ACC112 (cell line): ENCODE measurements at regions not wholly inside any gene's neighbourhood (a gene's known extent, or its start where the extent isn't known, plus 50 kb on each side); places are given as distances from the start of the nearest gene placed in this dataset.
"Not testable (repeated sequence)": the region's sequence is repeated elsewhere in the genome, so short reads cannot be mapped to it uniquely, and the experiment has no call there.

ENCODE experiments used
- H2AFZ ChIP-seq: fragments of 200-600 bp; sonication (generic); one replicate; pipeline ENCODE4 v1.6.0; 2017; ENCODE audit warnings: antibody characterized with exemption, low read length; ENCODE audit not compliant: unreplicated experiment
- H3K27ac ChIP-seq: fragments of 200-600 bp; sonication (generic); 2 replicates; pipeline ENCODE4 v1.5.1; 2014; ENCODE audit warnings: low read depth, mild to moderate bottlenecking, antibody characterized with exemption, low read length, moderate library complexity
- H3K27me3 ChIP-seq: fragments of 200-600 bp; sonication (generic); 2 replicates; pipeline ENCODE4 v1.6.1; 2014; ENCODE audit warnings: mild to moderate bottlenecking, antibody characterized with exemption, low read length, moderate library complexity, mixed read lengths; ENCODE audit not compliant: insufficient read depth
- H3K36me3 ChIP-seq: fragments of 200-600 bp; sonication (generic); 2 replicates; pipeline ENCODE4 v1.6.1; 2016; ENCODE audit warnings: mild to moderate bottlenecking, antibody characterized with exemption, low read length, moderate library complexity, mixed read lengths; ENCODE audit not compliant: insufficient read depth
- H3K4me1 ChIP-seq: fragments of 200-600 bp; sonication (generic); one replicate; pipeline ENCODE4 v1.6.1; 2016; ENCODE audit warnings: low read length, mixed read lengths; ENCODE audit not compliant: insufficient read depth, unreplicated experiment, control insufficient read depth
- H3K4me3 ChIP-seq: fragments of 200-600 bp; sonication (generic); 2 replicates; pipeline ENCODE4 v1.5.1; 2014; ENCODE audit warnings: mild to moderate bottlenecking, low read depth, low read length
- H3K79me2 ChIP-seq: fragments of 200-600 bp; sonication (generic); one replicate; pipeline ENCODE4 v1.6.0; 2016; ENCODE audit warnings: low read length; ENCODE audit not compliant: control insufficient read depth, unreplicated experiment, insufficient read depth

- Histone ChIP-seq H3K27me3 (no peaks in the 10 kb centered on the region), H3K36me3 (no peaks in the 10 kb centered on the region), H3K79me2 (no peaks in the 10 kb centered on the region), H2AFZ (no peak overlapping the region), H3K4me3 (no peak overlapping the region), H3K4me1 (peaks cover 5% of the 10 kb centered on the region), H3K27ac (no peak overlapping the region)
Observed at GRCh38 chrY:21600170-21600569, 65.5 kb downstream of the RBMY1A1 start.

GRCh38 chrY:21601524-21601923, 66.8 kb downstream of the RBMY1A1 start:
- H3K27me3 ChIP-seq: no peaks in the 10 kb centered on the region
- peaks cover 5% of the 10 kb centered on the region for H3K4me1 ChIP-seq
- no peak overlapping the region for H2AFZ ChIP-seq
- no peak overlapping the region for H3K4me3 ChIP-seq
- H3K79me2 ChIP-seq: no peaks in the 10 kb centered on the region
- no peak overlapping the region for H3K27ac ChIP-seq
- H3K36me3 ChIP-seq: no peaks in the 10 kb centered on the region

GRCh38 chrY:21602590-21602989, 67.9 kb downstream of the RBMY1A1 start:
- no peaks in the 10 kb centered on the region for H3K79me2 ChIP-seq
- no peaks in the 10 kb centered on the region for H3K36me3 ChIP-seq
- peaks cover 5% of the 10 kb centered on the region for H3K4me1 ChIP-seq
- no peak overlapping the region for H3K4me3 ChIP-seq
- H3K27me3 ChIP-seq: no peaks in the 10 kb centered on the region
- H2AFZ ChIP-seq: no peak overlapping the region
- no peak overlapping the region for H3K27ac ChIP-seq

GRCh38 chrY:21636137-21636536, 101.5 kb downstream of the RBMY1A1 start:
- H3K36me3 ChIP-seq: no peaks in the 10 kb centered on the region
- no peak overlapping the region for H3K27ac ChIP-seq
- H3K4me3 ChIP-seq: no peak overlapping the region
- no peak overlapping the region for H2AFZ ChIP-seq
- H3K27me3 ChIP-seq: no peaks in the 10 kb centered on the region
- no peaks in the 10 kb centered on the region for H3K79me2 ChIP-seq
- H3K4me1 ChIP-seq: no peaks in the 10 kb centered on the region

GRCh38 chrY:21650496-21650895, 115.8 kb downstream of the RBMY1A1 start:
- no peak overlapping the region for H3K27ac ChIP-seq
- H3K36me3 ChIP-seq: no peaks in the 10 kb centered on the region
- H3K27me3 ChIP-seq: no peaks in the 10 kb centered on the region
- no peak overlapping the region for H2AFZ ChIP-seq
- H3K4me1 ChIP-seq: no peaks in the 10 kb centered on the region
- H3K4me3 ChIP-seq: no peak overlapping the region
- no peaks in the 10 kb centered on the region for H3K79me2 ChIP-seq

GRCh38 chrY:21659057-21659456, 124.4 kb downstream of the RBMY1A1 start:
- H3K27me3 ChIP-seq, H2AFZ ChIP-seq, H3K4me1 ChIP-seq, H3K27ac ChIP-seq, H3K36me3 ChIP-seq, H3K4me3 ChIP-seq, H3K79me2 ChIP-seq: not testable (repeated sequence)

- not testable (repeated sequence) for H3K27me3 ChIP-seq, H3K27ac ChIP-seq, H2AFZ ChIP-seq, H3K4me3 ChIP-seq, H3K36me3 ChIP-seq, H3K79me2 ChIP-seq, H3K4me1 ChIP-seq
Observed at GRCh38 chrY:21679590-21679989, 144.9 kb downstream of the RBMY1A1 start.

- H3K4me3 ChIP-seq, H3K27me3 ChIP-seq, H3K79me2 ChIP-seq, H2AFZ ChIP-seq, H3K4me1 ChIP-seq, H3K27ac ChIP-seq, H3K36me3 ChIP-seq: not testable (repeated sequence)
Observed at GRCh38 chrY:21686369-21686768, 151.7 kb downstream of the RBMY1A1 start.

- H3K79me2 ChIP-seq, H2AFZ ChIP-seq, H3K36me3 ChIP-seq, H3K4me3 ChIP-seq, H3K27me3 ChIP-seq: not testable (repeated sequence)
- Histone ChIP-seq H3K27ac (peak overlapping the region; percentile 97), H3K4me1 (peaks cover 30% of the 10 kb centered on the region)
Observed at GRCh38 chrY:21701951-21702350, 167.3 kb downstream of the RBMY1A1 start.

- H3K4me1 ChIP-seq: peaks cover 30% of the 10 kb centered on the region
- H3K36me3 ChIP-seq, H3K27me3 ChIP-seq, H3K4me3 ChIP-seq, H2AFZ ChIP-seq, H3K79me2 ChIP-seq: not testable (repeated sequence)
- H3K27ac ChIP-seq: peak overlapping the region; percentile 97
Observed at GRCh38 chrY:21702927-21703326, 168.2 kb downstream of the RBMY1A1 start.

GRCh38 chrY:21705309-21705708, 170.6 kb downstream of the RBMY1A1 start:
- no peak overlapping the region for H3K4me3 ChIP-seq
- H3K27ac ChIP-seq: peak overlapping the region; percentile 97
- no peak overlapping the region for H2AFZ ChIP-seq
- no peaks in the 10 kb centered on the region for H3K79me2 ChIP-seq
- H3K27me3 ChIP-seq: no peaks in the 10 kb centered on the region
- peaks cover 30% of the 10 kb centered on the region for H3K4me1 ChIP-seq
- H3K36me3 ChIP-seq: no peaks in the 10 kb centered on the region

- not testable (repeated sequence) for H2AFZ ChIP-seq, H3K79me2 ChIP-seq, H3K4me3 ChIP-seq, H3K27me3 ChIP-seq, H3K36me3 ChIP-seq
- Histone ChIP-seq H3K27ac (peak overlapping the region; percentile 83), H3K4me1 (peaks cover 25% of the 10 kb centered on the region)
Observed at GRCh38 chrY:21706611-21707010, 171.9 kb downstream of the RBMY1A1 start.
